H54 (cell line): ENCODE measurements at regions not wholly inside any gene's neighbourhood (a gene's known extent, or its start where the extent isn't known, plus 50 kb on each side); places are given as distances from the start of the nearest gene placed in this dataset.

Experiments
- DNase-seq: peaks from one replicate; pipeline ENCODE4 v3.0.0; 2011; ENCODE audit warnings: low spot score, mixed read lengths; ENCODE audit not compliant: insufficient read length
- FAIRE-seq: peaks from 3 replicates; lab custom pipeline; 2011; peaks lifted over from hg19 to GRCh38; lab: Jason Lieb, UNC
- POLR2A ChIP-seq: IDR thresholded peaks from 2 replicates; pipeline ENCODE4 v1.6.1; 2011; ENCODE audit warnings: low read depth, mild to moderate bottlenecking, low read length

DNA sequence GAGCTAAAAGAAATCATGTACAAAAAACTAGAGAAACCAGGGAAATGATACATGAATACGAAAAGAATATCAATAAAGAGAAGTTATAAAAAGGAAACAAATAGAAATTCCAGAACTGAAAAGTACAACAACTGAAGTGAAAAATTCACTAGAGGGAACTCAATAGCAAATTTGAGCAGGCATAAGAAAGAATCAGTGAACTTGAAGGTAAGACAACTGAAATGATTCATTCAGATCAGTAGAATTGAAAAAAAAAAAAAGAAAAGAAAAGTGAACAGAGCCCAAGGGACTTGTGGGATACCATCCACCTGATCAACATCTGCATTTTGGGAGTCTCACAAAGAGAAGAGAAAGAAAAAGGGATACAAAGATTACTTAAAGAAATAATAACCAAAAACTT is 78.3 kb downstream of the HHEX start:
- TF ChIP-seq POLR2A: no peak
- DNase-seq (no peak), FAIRE-seq (no peak)

DNA sequence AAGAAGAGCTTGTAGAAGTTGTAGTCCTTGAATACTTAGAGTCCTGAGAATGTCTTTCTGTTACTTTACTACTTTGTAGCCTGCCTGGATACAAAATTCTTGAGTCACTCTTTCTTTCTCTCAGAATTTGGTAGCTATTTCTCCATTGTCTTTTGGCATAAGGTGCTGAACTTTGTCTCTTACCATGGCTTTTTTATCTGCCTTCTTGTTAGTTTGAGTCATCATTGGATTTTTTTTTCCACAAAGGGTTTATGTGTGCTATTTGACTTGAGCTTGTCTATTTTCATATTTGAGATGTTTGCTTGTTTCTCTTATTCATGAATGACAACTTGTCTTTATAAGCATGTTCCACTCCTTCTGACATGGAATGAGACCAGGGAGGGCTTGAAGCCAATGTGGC is 74.5 kb upstream of the EXOC6 start:
- no peak for TF ChIP-seq POLR2A
- FAIRE-seq (peak; percentile 45), DNase-seq (no peak)

- peak; percentile 52 for FAIRE-seq
- DNase-seq: no peak
- TF ChIP-seq POLR2A: no peak
These were observed 70.2 kb upstream of the EXOC6 start for GRCh38 chr10:92778091-92778490.

DNA sequence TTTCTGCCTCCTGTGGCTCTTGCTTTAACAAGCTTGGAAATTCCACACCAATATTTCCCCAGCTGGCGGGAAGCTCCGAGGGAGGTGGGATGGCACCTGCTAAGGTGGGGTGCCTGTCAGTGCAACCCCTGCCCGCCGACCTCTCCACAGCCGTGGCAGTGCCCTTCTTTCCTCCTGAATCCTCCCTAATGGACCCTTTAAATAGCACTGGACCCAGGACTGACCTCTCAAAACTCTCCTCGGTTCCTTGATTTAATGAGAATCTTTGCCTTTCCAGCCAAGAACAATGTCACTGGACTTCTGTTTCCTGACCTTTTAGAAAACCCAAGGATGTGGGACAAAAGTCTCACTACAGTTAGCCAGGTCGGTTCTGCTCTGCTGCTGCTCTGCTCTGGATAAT is 63.2 kb upstream of the EXOC6 start:
- TF ChIP-seq POLR2A: no peak
- no peak for FAIRE-seq
- no peak for DNase-seq

DNA sequence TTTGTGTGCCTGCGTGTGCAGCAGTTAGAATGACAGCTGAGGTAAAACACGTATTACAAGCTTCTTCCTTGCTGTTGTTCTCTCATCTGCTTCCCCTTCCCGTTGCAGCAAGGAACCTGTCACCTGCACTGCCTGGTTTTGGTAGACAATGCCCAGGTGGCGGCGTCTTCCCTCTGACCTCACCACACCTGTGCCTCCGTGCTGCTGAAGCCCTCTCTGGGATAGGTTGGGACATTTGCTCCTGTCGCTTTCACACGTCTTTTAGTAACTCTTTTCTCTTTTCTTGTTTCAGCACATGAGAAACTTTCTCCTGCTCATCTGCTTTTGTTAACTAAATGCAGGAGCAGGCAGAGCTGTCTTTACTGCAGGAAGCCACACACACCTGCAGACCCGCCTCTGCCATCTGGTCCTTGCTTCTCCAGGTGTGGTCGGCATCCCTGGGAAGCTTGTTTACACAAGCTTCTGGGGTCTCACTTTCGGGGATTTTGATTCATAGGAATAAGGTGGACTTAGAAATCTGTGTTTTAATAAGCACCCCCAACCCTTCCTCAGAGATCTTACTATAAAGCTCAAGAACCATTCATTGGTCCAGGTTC is 60.7 kb upstream of the EXOC6 start:
- no peak for TF ChIP-seq POLR2A
- FAIRE-seq (no peak), DNase-seq (no peak)

DNA sequence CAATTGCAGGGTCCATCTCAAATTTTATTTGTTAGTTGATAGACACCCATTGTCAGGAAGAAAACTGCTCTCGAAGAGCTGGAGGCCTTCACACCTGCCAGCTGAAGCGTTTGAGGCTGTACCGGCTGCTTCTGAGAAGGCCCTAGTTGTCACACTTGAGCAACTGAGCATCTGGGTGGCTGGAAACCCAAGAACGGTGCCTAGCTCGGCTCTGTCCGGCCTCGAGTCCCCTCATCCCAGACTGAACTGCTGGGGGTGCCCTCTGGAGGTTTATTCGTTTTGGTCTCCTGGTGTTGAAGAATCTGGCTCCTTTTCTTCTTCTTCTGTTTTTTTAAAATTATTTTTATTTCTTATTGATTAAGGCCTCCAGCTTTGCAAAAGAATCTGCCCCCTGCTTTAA is 59.3 kb upstream of the EXOC6 start:
- no peak for TF ChIP-seq POLR2A
- FAIRE-seq (no peak), DNase-seq (no peak)

DNA sequence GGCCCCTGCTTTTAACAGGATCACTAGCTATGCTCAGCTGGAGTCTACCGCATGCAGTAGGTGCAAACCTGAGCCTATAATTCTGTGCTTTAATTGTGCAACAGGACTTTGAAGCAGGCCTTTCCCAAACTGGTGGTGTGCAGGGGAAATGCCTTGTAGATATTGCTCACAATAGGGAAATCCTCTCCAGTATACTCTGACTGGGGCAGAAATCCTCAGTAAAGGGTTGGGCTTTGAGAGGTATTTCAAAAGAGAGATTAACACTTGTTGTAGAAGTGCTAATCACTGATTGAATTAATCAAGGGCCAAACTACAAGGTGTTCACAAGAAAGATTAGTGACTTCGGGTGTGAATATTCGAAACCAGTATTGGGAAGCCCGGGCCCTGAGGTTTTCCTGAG is 58.5 kb upstream of the EXOC6 start:
- DNase-seq (no peak), FAIRE-seq (no peak)
- no peak for TF ChIP-seq POLR2A

GRCh38 chr10:92790440-92790839 is 57.9 kb upstream of the EXOC6 start:
- FAIRE-seq (no peak), DNase-seq (no peak)
- no peak for TF ChIP-seq POLR2A

- DNase-seq (no peak), FAIRE-seq (no peak)
- TF ChIP-seq POLR2A: no peak
These were observed 55.7 kb upstream of the EXOC6 start for GRCh38 chr10:92792661-92793060.
